ENCODE measurements at regions not wholly inside any gene's neighbourhood (a gene's known extent, or its start where the extent isn't known, plus 50 kb on each side); places are given as distances from the start of the nearest gene placed in this dataset.

DNA sequence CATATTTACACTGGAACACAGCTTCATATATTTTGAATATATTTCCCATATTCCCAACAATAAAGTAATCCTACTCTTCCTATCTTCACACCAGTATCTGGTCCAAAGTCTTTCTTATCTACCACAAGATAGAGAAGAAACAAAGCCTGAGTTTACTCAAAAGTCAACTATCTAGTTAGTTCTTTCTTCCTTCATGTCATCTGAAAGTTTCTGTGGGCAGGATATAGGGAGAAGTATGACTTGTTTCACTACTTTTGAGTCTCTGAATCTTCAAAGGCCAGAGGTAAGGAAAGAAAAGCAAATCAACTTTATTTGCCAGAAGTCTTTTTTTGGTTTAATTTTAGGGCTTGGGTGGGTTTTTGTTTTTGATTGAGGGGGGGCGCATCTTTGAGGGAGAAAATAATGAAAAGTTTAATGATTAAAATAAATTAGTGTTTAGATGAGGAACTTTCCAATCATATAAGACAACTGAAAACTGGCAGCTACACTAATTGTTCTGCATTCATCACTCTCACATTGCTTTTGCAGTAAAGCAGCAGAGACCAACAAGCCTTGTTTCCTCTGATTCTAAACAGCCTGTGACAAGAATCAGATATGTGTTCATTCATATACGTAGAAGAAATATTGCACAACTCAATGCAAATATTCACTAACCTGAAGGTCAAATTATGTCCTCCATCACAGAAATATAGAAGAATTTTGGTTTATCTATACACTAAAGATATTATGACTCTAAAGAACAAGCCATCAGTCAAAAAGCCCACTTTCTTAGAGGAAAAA, 421.4 kb downstream of the SHQ1 start:
- TF ChIP-seq, protein P1, sequence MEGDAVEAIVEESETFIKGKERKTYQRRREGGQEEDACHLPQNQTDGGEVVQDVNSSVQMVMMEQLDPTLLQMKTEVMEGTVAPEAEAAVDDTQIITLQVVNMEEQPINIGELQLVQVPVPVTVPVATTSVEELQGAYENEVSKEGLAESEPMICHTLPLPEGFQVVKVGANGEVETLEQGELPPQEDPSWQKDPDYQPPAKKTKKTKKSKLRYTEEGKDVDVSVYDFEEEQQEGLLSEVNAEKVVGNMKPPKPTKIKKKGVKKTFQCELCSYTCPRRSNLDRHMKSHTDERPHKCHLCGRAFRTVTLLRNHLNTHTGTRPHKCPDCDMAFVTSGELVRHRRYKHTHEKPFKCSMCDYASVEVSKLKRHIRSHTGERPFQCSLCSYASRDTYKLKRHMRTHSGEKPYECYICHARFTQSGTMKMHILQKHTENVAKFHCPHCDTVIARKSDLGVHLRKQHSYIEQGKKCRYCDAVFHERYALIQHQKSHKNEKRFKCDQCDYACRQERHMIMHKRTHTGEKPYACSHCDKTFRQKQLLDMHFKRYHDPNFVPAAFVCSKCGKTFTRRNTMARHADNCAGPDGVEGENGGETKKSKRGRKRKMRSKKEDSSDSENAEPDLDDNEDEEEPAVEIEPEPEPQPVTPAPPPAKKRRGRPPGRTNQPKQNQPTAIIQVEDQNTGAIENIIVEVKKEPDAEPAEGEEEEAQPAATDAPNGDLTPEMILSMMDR (IDR thresholded peaks at IDR 0.05; ENCODE audit: low read length, missing control alignments) = no peak
- no peak overlapping the region for H3K4me3 ChIP-seq (replicated peaks; ENCODE audit: low read depth, low read length)

GRCh38 chr3:72423643-72424042, 424.6 kb downstream of the SHQ1 start:
- DNase-seq (ENCODE audit: low read depth) = no peak
- TF ChIP-seq, protein P1 (IDR thresholded peaks at IDR 0.05; ENCODE audit: low read length, missing control alignments) = no peak

More for the DNA sequence above, 421.4 kb downstream of the SHQ1 start:
- DNase-seq (ENCODE audit: low read depth) = no peak

GRCh38 chr3:72421786-72422185, 426.5 kb downstream of the SHQ1 start:
- TF ChIP-seq, protein P1 (IDR thresholded peaks at IDR 0.05; ENCODE audit: low read length, missing control alignments) = no peak
- no peak for DNase-seq (ENCODE audit: low read depth)
- no peak overlapping the region for H3K4me3 ChIP-seq (replicated peaks; ENCODE audit: low read depth, low read length)

More at GRCh38 chr3:72423643-72424042, 424.6 kb downstream of the SHQ1 start:
- H3K4me3 ChIP-seq (replicated peaks; ENCODE audit: low read depth, low read length) = no peak overlapping the region

- no peak overlapping the region for H3K4me3 ChIP-seq (replicated peaks; ENCODE audit: low read depth, low read length)
- no peak for DNase-seq (ENCODE audit: low read depth)
- TF ChIP-seq, protein P1 (IDR thresholded peaks at IDR 0.05; ENCODE audit: low read length, missing control alignments) = no peak
Measured at GRCh38 chr3:72421126-72421525, 427.1 kb downstream of the SHQ1 start.

- no peak for DNase-seq (ENCODE audit: low read depth)
- TF ChIP-seq, protein P1 (IDR thresholded peaks at IDR 0.05; ENCODE audit: low read length, missing control alignments) = no peak
- H3K4me3 ChIP-seq (replicated peaks; ENCODE audit: low read depth, low read length) = no peak overlapping the region
Measured at GRCh38 chr3:72418856-72419255, 429.4 kb downstream of the SHQ1 start.

DNA sequence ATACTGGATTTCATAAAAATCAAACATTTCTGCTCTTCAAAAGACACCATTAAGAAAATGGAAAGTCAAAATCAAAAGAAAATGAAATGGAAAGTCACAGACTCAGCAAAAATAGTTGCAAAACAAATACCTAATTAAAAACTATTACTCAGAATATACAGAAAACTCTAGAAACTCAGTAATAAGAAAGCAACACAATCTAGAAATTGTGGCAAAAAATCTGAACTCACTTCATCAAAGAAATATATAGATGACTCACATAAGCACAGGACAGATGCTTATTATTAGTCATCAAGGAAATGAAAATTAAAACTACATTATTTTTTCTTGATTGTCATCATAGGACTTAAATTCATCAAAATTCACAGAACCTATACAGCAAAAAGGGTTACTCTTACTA, 430.0 kb downstream of the SHQ1 start:
- no peak overlapping the region for H3K4me3 ChIP-seq (replicated peaks; ENCODE audit: low read depth, low read length)
- no peak for DNase-seq (ENCODE audit: low read depth)
- TF ChIP-seq, protein P1 (IDR thresholded peaks at IDR 0.05; ENCODE audit: low read length, missing control alignments) = no peak

All from fibroblast of pulmonary artery (primary cell).